Loucy (cell line): ENCODE measurements at regions not wholly inside any gene's neighbourhood (a gene's known extent, or its start where the extent isn't known, plus 50 kb on each side); places are given as distances from the start of the nearest gene placed in this dataset.

Source experiments
- H2AFZ ChIP-seq: fragments of 200-600 bp; sonication (generic); 2 replicates; pipeline ENCODE4 v1.6.0; 2016; ENCODE audit warnings: antibody characterized with exemption, mild to moderate bottlenecking, low read length, moderate library complexity
- H3F3A ChIP-seq: fragments of 200-600 bp; 2 replicates; pipeline ENCODE4 v1.6.0; 2016; ENCODE audit warnings: antibody characterized with exemption, low read depth, mild to moderate bottlenecking
- H3K27me3 ChIP-seq: fragments of 200-600 bp; sonication (generic); 2 replicates; pipeline ENCODE4 v1.6.1; 2014; ENCODE audit warnings: low read length, mild to moderate bottlenecking; ENCODE audit not compliant: insufficient read depth, poor library complexity, severe bottlenecking
- H3K36me3 ChIP-seq: fragments of 200-600 bp; sonication (generic); 2 replicates; pipeline ENCODE4 v1.6.1; 2016; ENCODE audit warnings: low read length; ENCODE audit not compliant: insufficient read depth
- H3K4me1 ChIP-seq: fragments of 200-600 bp; sonication (generic); 2 replicates; pipeline ENCODE4 v1.5.1; 2014; ENCODE audit warnings: low read length, mild to moderate bottlenecking; ENCODE audit not compliant: insufficient read depth, poor library complexity, severe bottlenecking
- H3K4me2 ChIP-seq: fragments of 200-600 bp; sonication (generic); 2 replicates; pipeline ENCODE4 v1.6.0; 2014; ENCODE audit warnings: antibody characterized with exemption, low read length, low read depth, mild to moderate bottlenecking; ENCODE audit not compliant: poor library complexity, severe bottlenecking
- H3K4me3 ChIP-seq: fragments of 200-600 bp; sonication (generic); 2 replicates; pipeline ENCODE4 v1.5.1; 2014; ENCODE audit warnings: low read length, mild to moderate bottlenecking, mixed read lengths; ENCODE audit not compliant: poor library complexity, severe bottlenecking
- H3K79me2 ChIP-seq: fragments of 200-600 bp; sonication (generic); 2 replicates; pipeline ENCODE4 v1.6.1; 2014; ENCODE audit warnings: low read length; ENCODE audit not compliant: insufficient read depth
- H3K9ac ChIP-seq: fragments of 200-600 bp; sonication (generic); 2 replicates; pipeline ENCODE4 v1.6.0; 2014; ENCODE audit warnings: mild to moderate bottlenecking, low read depth, low read length, moderate library complexity; ENCODE audit not compliant: poor library complexity, severe bottlenecking
- H3K9me2 ChIP-seq: fragments of 200-600 bp; sonication (generic); replicated peaks from 2 replicates; pipeline ENCODE4 v1.6.1; 2016; ENCODE audit warnings: low read depth, low read length, mixed read lengths
- H3K9me3 ChIP-seq: fragments of 200-600 bp; sonication (generic); 2 replicates; pipeline ENCODE4 v1.6.1; 2014; ENCODE audit warnings: mild to moderate bottlenecking, antibody characterized with exemption, low read length, low read depth; ENCODE audit not compliant: insufficient read depth
- H4K20me1 ChIP-seq: fragments of 200-600 bp; sonication (generic); 2 replicates; pipeline ENCODE4 v1.6.0; 2014; ENCODE audit warnings: antibody characterized with exemption, low read length, mild to moderate bottlenecking; ENCODE audit not compliant: insufficient read depth, poor library complexity, severe bottlenecking
- CTCF ChIP-seq: fragments of 200-600 bp; sonication (generic); conservative IDR thresholded peaks from 2 replicates; pipeline ENCODE4 v1.5.1; 2014; ENCODE audit warnings: mild to moderate bottlenecking, antibody characterized with exemption, low read length
- EZH2phosphoT487 ChIP-seq: fragments of 200-600 bp; IDR thresholded peaks from 2 replicates; pipeline ENCODE4 v1.6.1; 2018; ENCODE audit warnings: antibody characterized with exemption, mild to moderate bottlenecking, moderate library complexity, borderline replicate concordance

DNA sequence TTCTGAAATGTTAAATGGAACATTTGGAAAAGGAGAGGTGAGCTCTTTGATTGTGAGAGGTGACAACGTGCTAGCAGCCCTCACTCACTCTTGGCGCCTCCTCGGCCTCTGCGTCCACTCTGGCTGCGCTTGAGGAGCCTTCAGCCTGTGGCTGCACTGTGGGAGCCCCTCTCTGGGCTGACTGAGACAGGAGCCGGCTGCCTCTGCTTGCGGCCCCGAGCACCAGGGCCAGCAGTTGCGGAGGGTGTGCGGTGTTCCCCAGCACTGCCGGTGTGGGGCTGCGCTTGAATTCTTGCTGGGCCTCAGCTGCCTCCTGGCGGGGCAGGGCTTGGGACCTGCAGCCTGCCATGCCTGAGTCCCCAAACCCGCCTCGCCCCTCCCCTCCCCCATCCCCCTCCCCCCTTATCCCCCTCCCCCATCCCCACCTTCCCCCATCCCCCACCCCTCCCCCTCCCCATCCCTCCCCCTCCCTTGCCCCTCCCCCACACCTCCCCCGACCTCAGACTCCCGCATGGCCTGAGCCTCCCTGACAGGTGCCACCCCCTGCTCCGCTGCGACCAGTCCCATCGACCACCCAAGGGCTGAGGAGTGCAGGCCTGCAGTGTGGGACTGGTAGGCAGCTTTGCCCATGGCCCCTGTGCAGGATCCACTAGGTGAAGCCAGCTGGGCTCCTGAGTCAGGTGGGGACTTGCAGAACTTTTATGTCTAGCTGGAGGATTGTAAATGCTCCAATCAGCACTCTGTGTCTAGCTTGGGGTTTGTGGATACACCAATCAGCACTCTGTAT, 411.0 kb downstream of the OLFM4 start:
- TF ChIP-seq EZH2phosphoT487 (no peak), CTCF (no peak)
- H3K4me1 ChIP-seq = no peaks in the 10 kb centered on the region
- H4K20me1 ChIP-seq = no peaks in the 10 kb centered on the region
- no peaks in the 10 kb centered on the region for H3K79me2 ChIP-seq
- H3K9ac ChIP-seq = no peak overlapping the region
- H3K4me3 ChIP-seq = no peak overlapping the region
- no peak overlapping the region for H2AFZ ChIP-seq
- H3K36me3 ChIP-seq = no peaks in the 10 kb centered on the region
- H3K4me2 ChIP-seq = no peak overlapping the region
- no peaks in the 10 kb centered on the region for H3K9me3 ChIP-seq
- H3F3A ChIP-seq = no peaks in the 10 kb centered on the region
- H3K9me2 ChIP-seq = no peaks in the 10 kb centered on the region
- H3K27me3 ChIP-seq = no peaks in the 10 kb centered on the region

DNA sequence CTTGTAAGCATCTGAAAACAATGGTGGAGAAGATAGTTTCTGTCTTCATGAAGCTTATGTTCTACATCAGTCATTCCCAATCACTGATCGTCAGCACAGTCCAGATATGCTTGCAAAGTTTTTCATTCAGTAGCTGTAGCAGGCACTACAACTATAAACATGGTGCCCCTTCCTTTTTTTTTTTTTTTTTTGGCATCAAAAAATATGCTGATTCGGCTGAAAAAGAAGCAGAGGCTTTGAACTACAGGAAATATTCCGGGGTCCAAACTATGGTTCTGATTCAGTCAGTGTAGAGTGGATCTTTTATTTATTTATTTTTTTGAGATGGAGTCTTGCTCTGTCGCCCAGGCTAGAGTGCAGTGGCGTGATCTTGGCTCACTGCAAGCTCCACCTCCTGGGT, 414.4 kb downstream of the OLFM4 start:
- no peak overlapping the region for H3K4me3 ChIP-seq
- no peaks in the 10 kb centered on the region for H3K9me3 ChIP-seq
- no peaks in the 10 kb centered on the region for H3K4me1 ChIP-seq
- H2AFZ ChIP-seq = no peak overlapping the region
- TF ChIP-seq EZH2phosphoT487 (no peak), CTCF (no peak)
- no peaks in the 10 kb centered on the region for H3K9me2 ChIP-seq
- no peak overlapping the region for H3K9ac ChIP-seq
- H3K36me3 ChIP-seq = no peaks in the 10 kb centered on the region
- no peaks in the 10 kb centered on the region for H3K79me2 ChIP-seq
- H3F3A ChIP-seq = no peaks in the 10 kb centered on the region
- no peak overlapping the region for H3K4me2 ChIP-seq
- no peaks in the 10 kb centered on the region for H3K27me3 ChIP-seq
- no peaks in the 10 kb centered on the region for H4K20me1 ChIP-seq

GRCh38 chr13:53445686-53446085, 417.1 kb downstream of the OLFM4 start:
- Histone ChIP-seq H3K9ac (no peak overlapping the region), H3K4me2 (no peak overlapping the region), H3K79me2 (no peaks in the 10 kb centered on the region), H3K36me3 (no peaks in the 10 kb centered on the region), H3F3A (no peaks in the 10 kb centered on the region), H2AFZ (no peak overlapping the region), H3K4me3 (no peak overlapping the region), H4K20me1 (no peaks in the 10 kb centered on the region), H3K9me3 (0 out of 2 replicates have a peak, but pooled peaks cover 4% of the 10 kb centered on the region), H3K9me2 (no peaks in the 10 kb centered on the region), H3K4me1 (no peaks in the 10 kb centered on the region), H3K27me3 (no peaks in the 10 kb centered on the region)
- TF ChIP-seq EZH2phosphoT487 (no peak), CTCF (no peak)
